Skeletal muscle tissue (tissue), 3 donors: ENCODE measurements at regions not wholly inside any gene's neighbourhood (a gene's known extent, or its start where the extent isn't known, plus 50 kb on each side); places are given as distances from the start of the nearest gene placed in this dataset.

Experiments
- H3K27ac ChIP-seq: one replicate; pipeline ENCODE4 v1.7.0; 2013; ENCODE audit warnings: mild to moderate bottlenecking, low read depth, low read length, inconsistent platforms
- H3K27me3 ChIP-seq, 3 donors: one replicate each; pipeline ENCODE4 v1.7.0; 2013; ENCODE audit warnings: low read length in 3 of 3; ENCODE audit not compliant: control insufficient read depth in 3 of 3, insufficient read depth in 3 of 3
- H3K36me3 ChIP-seq, 3 donors: one replicate each; pipeline ENCODE4 v1.7.0; 2013; ENCODE audit warnings: low read length in 3 of 3; ENCODE audit not compliant: control insufficient read depth in 3 of 3, insufficient read depth in 3 of 3
- H3K4me1 ChIP-seq, 3 donors: one replicate each; pipeline ENCODE4 v1.7.0; 2013; ENCODE audit warnings: low read length in 3 of 3, mild to moderate bottlenecking in 3 of 3; ENCODE audit not compliant: control insufficient read depth in 3 of 3, insufficient read depth in 3 of 3
- H3K4me3 ChIP-seq, 3 donors: one replicate each; pipeline ENCODE4 v1.7.0; 2013; ENCODE audit warnings: low read length in 3 of 3
- H3K9ac ChIP-seq, 3 donors: one replicate each; pipeline ENCODE4 v1.7.0; 2013; ENCODE audit warnings: low read length in 3 of 3, mild to moderate bottlenecking in 3 of 3, moderate library complexity in 2 of 3, low read depth in 1 of 3
- H3K9me3 ChIP-seq, 3 donors: one replicate each; pipeline ENCODE4 v1.7.0; 2013; ENCODE audit warnings: low read length in 3 of 3; ENCODE audit not compliant: control insufficient read depth in 3 of 3
- donor health status: Osteomylitis.

GRCh38 chr5:4098226-4098625 lies 502.6 kb downstream of the IRX1 start:
- Histone ChIP-seq H3K9me3 (no peaks in the 10 kb centered on the region), H3K9ac (no peak overlapping the region), H3K27ac (no peak overlapping the region), H3K4me3 (no peak overlapping the region), H3K36me3 (no peaks in the 10 kb centered on the region), H3K27me3 (no peaks in the 10 kb centered on the region), H3K4me1 (no peaks in the 10 kb centered on the region)

DNA sequence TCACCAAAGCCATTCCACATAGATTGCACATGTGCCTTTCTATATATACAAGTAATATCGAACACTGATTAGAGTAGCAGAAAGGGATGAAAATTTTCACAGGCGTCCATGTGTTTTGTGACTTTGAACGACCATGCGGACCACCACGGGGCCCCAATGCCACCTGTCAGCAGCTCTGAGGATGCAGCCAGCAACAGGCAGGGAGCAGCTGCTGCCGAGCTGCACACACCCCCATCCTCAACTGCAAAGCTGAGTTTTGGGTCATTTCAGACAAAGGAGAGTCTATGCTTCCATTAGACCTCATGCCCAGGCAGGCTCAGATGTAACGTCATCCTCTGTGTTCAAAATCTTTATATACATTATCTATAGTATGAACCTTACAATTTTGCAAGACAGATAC lies 503.8 kb downstream of the IRX1 start:
- Histone ChIP-seq H3K4me1 (no peaks in the 10 kb centered on the region), H3K9ac (no peak overlapping the region), H3K9me3 (no peaks in the 10 kb centered on the region)

GRCh38 chr5:4100739-4101138 lies 505.1 kb downstream of the IRX1 start:
- H3K4me3 ChIP-seq = no peak overlapping the region

More for the DNA sequence above, 503.8 kb downstream of the IRX1 start:
- no peak overlapping the region for H3K4me3 ChIP-seq
- no peak overlapping the region for H3K27ac ChIP-seq
- H3K36me3 ChIP-seq = no peaks in the 10 kb centered on the region
- H3K27me3 ChIP-seq = peaks cover 0 to 3% (median 0%) of the 10 kb centered on the region in 3 donors

GRCh38 chr5:4101189-4101588 lies 505.6 kb downstream of the IRX1 start:
- Histone ChIP-seq H3K9ac (no peak overlapping the region), H3K4me3 (no peak overlapping the region), H3K27ac (no peak overlapping the region), H3K27me3 (peaks cover 0 to 4% (median 0%) of the 10 kb centered on the region in 3 donors), H3K9me3 (no peaks in the 10 kb centered on the region), H3K36me3 (no peaks in the 10 kb centered on the region), H3K4me1 (no peaks in the 10 kb centered on the region)

More at GRCh38 chr5:4100739-4101138, 505.1 kb downstream of the IRX1 start:
- Histone ChIP-seq H3K9me3 (no peaks in the 10 kb centered on the region), H3K27me3 (peaks cover 0 to 4% (median 0%) of the 10 kb centered on the region in 3 donors), H3K4me1 (no peaks in the 10 kb centered on the region), H3K36me3 (no peaks in the 10 kb centered on the region), H3K9ac (no peak overlapping the region), H3K27ac (no peak overlapping the region)

DNA sequence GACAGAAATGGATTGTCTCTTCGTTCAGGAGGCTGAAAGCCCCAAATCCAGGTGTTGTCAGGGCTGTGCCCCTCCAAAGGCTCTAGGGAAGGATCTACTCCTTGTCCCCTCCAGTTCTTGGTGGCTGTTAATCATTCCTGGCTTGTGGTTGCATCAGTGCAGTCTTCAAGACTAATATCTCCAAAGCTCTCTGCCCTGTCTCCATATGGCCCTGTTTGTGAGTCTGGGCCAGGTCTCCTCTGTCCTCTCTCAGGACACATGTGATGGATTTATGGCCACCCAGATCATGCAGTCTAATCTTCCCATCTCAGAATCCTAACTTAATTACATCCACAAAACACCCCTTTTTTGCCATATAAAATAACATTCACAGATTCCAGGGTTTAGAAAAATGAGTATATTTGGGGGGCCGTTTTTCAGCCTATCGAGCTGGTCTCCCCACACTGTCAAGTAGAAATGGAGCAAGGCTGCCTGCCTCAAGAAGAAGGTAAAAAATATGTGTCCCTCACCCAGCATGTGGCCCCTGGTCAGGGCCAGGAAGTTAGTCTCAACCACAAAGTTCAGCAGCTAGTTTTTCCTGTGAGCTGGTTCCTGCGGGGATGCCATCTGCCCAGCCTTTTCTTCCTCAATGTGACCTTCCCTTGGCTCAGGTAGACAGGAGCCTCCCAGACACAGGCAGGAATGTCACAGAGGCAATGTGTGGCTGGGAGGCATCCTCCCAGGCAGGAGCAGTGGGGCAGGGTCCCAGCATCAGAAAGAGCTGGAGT lies 509.4 kb downstream of the IRX1 start:
- H3K9me3 ChIP-seq = no peaks in the 10 kb centered on the region
- no peak overlapping the region for H3K4me3 ChIP-seq
- no peaks in the 10 kb centered on the region for H3K4me1 ChIP-seq
- H3K36me3 ChIP-seq = no peaks in the 10 kb centered on the region
- no peak overlapping the region for H3K27ac ChIP-seq
- H3K9ac ChIP-seq = no peak overlapping the region
- peaks cover 0 to 4% (median 0%) of the 10 kb centered on the region in 3 donors for H3K27me3 ChIP-seq

GRCh38 chr5:4108690-4109089 lies 513.1 kb downstream of the IRX1 start:
- H3K4me1 ChIP-seq = no peaks in the 10 kb centered on the region
- no peak overlapping the region for H3K27ac ChIP-seq
- no peaks in the 10 kb centered on the region for H3K9me3 ChIP-seq
- H3K36me3 ChIP-seq = no peaks in the 10 kb centered on the region
- H3K9ac ChIP-seq = no peak overlapping the region
- H3K27me3 ChIP-seq = peaks cover 0 to 4% (median 0%) of the 10 kb centered on the region in 3 donors
- H3K4me3 ChIP-seq = no peak overlapping the region

DNA sequence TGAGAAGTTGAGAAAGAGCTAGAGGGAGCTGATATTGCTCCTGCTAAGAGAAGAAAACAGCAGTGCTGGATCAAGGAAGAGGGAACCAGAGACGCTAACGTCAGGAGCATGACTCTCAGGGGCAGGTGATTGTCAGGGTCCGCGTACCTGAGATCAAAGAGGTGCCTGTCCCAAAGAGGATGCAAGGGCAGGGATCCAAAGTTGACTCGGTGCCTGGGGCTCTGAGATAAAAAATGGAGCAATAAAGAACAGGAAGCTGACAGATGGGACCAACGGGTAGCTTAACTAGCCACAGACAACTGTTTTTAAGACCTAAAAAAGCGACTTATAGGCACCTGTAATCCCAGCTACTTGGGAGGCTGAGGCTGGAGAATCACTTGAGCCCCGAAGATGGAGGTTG lies 517.8 kb downstream of the IRX1 start:
- Histone ChIP-seq H3K4me1 (no peaks in the 10 kb centered on the region), H3K9me3 (no peaks in the 10 kb centered on the region), H3K9ac (no peak overlapping the region), H3K27ac (no peak overlapping the region), H3K27me3 (no peaks in the 10 kb centered on the region), H3K4me3 (no peak overlapping the region), H3K36me3 (no peaks in the 10 kb centered on the region)

- H3K4me3 ChIP-seq = no peak overlapping the region
- no peaks in the 10 kb centered on the region for H3K36me3 ChIP-seq
- no peaks in the 10 kb centered on the region for H3K27me3 ChIP-seq
- no peak overlapping the region for H3K27ac ChIP-seq
- no peaks in the 10 kb centered on the region for H3K9me3 ChIP-seq
- H3K9ac ChIP-seq = no peak overlapping the region
- no peaks in the 10 kb centered on the region for H3K4me1 ChIP-seq
Measured at GRCh38 chr5:4113905-4114304, 518.3 kb downstream of the IRX1 start.

DNA sequence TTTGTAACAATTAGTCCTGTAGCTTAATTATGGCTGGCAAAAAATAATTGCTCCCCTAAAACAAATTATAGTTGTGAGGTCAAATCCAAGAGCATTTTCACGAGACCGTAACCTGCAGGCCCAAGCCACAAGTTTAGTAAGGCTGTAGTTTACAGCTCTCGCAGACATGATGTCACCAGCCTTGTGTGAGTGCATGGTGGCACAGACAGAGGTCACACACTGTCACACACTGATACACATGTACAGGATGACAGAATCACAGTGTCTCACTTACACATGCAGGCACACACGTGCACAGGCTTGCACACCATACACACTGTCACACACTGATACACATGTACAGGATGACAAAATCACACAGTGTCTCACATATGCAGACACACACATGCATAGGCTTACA lies 518.8 kb downstream of the IRX1 start:
- Histone ChIP-seq H3K9ac (no peak overlapping the region), H3K36me3 (no peaks in the 10 kb centered on the region), H3K4me3 (no peak overlapping the region), H3K9me3 (no peaks in the 10 kb centered on the region), H3K27me3 (no peaks in the 10 kb centered on the region), H3K4me1 (no peaks in the 10 kb centered on the region), H3K27ac (no peak overlapping the region)

GRCh38 chr5:4116834-4117233 lies 521.2 kb downstream of the IRX1 start:
- Histone ChIP-seq H3K36me3 (no peaks in the 10 kb centered on the region), H3K27me3 (no peaks in the 10 kb centered on the region), H3K9me3 (no peaks in the 10 kb centered on the region), H3K4me3 (no peak overlapping the region), H3K4me1 (no peaks in the 10 kb centered on the region), H3K9ac (no peak overlapping the region), H3K27ac (no peak overlapping the region)
